H1 (cell line): ENCODE measurements at regions not wholly inside any gene's neighbourhood (a gene's known extent, or its start where the extent isn't known, plus 50 kb on each side); places are given as distances from the start of the nearest gene placed in this dataset.

ENCODE experiments used
- CTCF ChIA-PET: fragments of 300-600 bp; sonication (Branson Sonifier 250); formaldehyde crosslinking; loops from one replicate; lab custom pipeline; 2021; ENCODE audit not compliant: partially characterized antibody; lab: Charles Lee
- POLR2A ChIA-PET: fragments of 300-600 bp; sonication (Branson Sonifier 250); formaldehyde crosslinking; loops from one replicate; lab custom pipeline; 2021; ENCODE audit warnings: inconsistent platforms; ENCODE audit not compliant: partially characterized antibody; lab: Charles Lee
- DNase-seq, 2 experiments: peaks; one replicate each; pipeline versions ENCODE4 v3.0.0 to v3.0.0-alpha.2; 2010 to 2022; ENCODE audit warnings: low spot score in 2 of 2, low read depth in 1 of 2, mixed read lengths in 1 of 2
- FAIRE-seq: peaks from 2 replicates; lab custom pipeline; 2011; peaks lifted over from hg19 to GRCh38; lab: Jason Lieb, UNC
- H2AFZ ChIP-seq: 2 replicates; pipeline ENCODE4 v1.8.1; 2012; ENCODE audit warnings: low read length, inconsistent platforms
- H2AK5ac ChIP-seq: 2 replicates; pipeline ENCODE4 v1.6.1; 2013; ENCODE audit warnings: low read depth, low read length
- H2BK120ac ChIP-seq: replicated peaks from 2 replicates; pipeline ENCODE3; 2013; ENCODE audit warnings: low read depth, low read length, inconsistent platforms
- H2BK12ac ChIP-seq: 2 replicates; pipeline ENCODE4 v1.6.1; 2013; ENCODE audit warnings: low read depth, low read length
- H2BK15ac ChIP-seq: 2 replicates; pipeline ENCODE4 v1.6.1; 2013; ENCODE audit warnings: low read length
- H2BK20ac ChIP-seq: 2 replicates; pipeline ENCODE4 v1.6.1; 2013; ENCODE audit warnings: low read length
- H2BK5ac ChIP-seq: 2 replicates; pipeline ENCODE4 v1.6.1; 2013; ENCODE audit warnings: low read depth, low read length
- H3K14ac ChIP-seq: 2 replicates; pipeline ENCODE4 v1.6.1; 2013; ENCODE audit warnings: inconsistent platforms; ENCODE audit not compliant: insufficient read length
- H3K18ac ChIP-seq: 2 replicates; pipeline ENCODE4 v1.6.1; 2013; ENCODE audit warnings: low read length; ENCODE audit errors: extremely low read depth
- H3K23ac ChIP-seq: 2 replicates; pipeline ENCODE4 v1.6.1; 2013; ENCODE audit warnings: inconsistent platforms; ENCODE audit not compliant: insufficient read length
- H3K23me2 ChIP-seq: 2 replicates; pipeline ENCODE4 v1.6.1; 2013; ENCODE audit warnings: low read depth, low read length
- H3K27ac ChIP-seq: 2 replicates; pipeline ENCODE4 v1.6.1; 2011; ENCODE audit warnings: low read depth, low read length, inconsistent platforms
- H3K27me3 ChIP-seq, 4 experiments: replicated peaks in 1 of 4; 1 replicate in 1 of 4; 2 replicates in 3 of 4; pipeline versions ENCODE4 v1.6.1 to v1.8.1; 2011 to 2013; ENCODE audit warnings: low read length in 3 of 4, mild to moderate bottlenecking in 3 of 4, inconsistent platforms in 2 of 4, mixed read lengths in 2 of 4, moderate library complexity in 1 of 4; ENCODE audit not compliant: control insufficient read depth in 3 of 4, insufficient read depth in 3 of 4; ENCODE audit errors: extremely low read depth in 1 of 4
- H3K36me3 ChIP-seq, 4 experiments: 2 replicates each; pipeline versions ENCODE4 v1.6.1 to v1.8.1; 2011 to 2013; ENCODE audit warnings: mild to moderate bottlenecking in 4 of 4, low read length in 3 of 4, moderate library complexity in 2 of 4, control low read depth in 1 of 4, inconsistent platforms in 1 of 4; ENCODE audit not compliant: insufficient read depth in 4 of 4, control insufficient read depth in 2 of 4
- H3K4ac ChIP-seq: replicated peaks from 2 replicates; pipeline ENCODE3; 2013; ENCODE audit warnings: low read length, low read depth, mixed read lengths, inconsistent platforms; ENCODE audit not compliant: insufficient read length
- H3K4me1 ChIP-seq, 4 experiments: replicated peaks in 1 of 4; 1 replicate in 1 of 4; 2 replicates in 3 of 4; pipeline versions ENCODE4 v1.6.1 to v1.8.1; 2011 to 2013; ENCODE audit warnings: low read length in 3 of 4, inconsistent platforms in 2 of 4, mixed read lengths in 1 of 4; ENCODE audit not compliant: insufficient read depth in 4 of 4, control insufficient read depth in 3 of 4
- H3K4me2 ChIP-seq, 2 experiments: 2 replicates each; pipeline versions ENCODE4 v1.6.1 to v1.8.1; 2011 to 2013; ENCODE audit warnings: low read depth in 2 of 2, low read length in 2 of 2, control low read depth in 1 of 2, inconsistent platforms in 1 of 2, mild to moderate bottlenecking in 1 of 2; ENCODE audit not compliant: insufficient read depth in 1 of 2
- H3K4me3 ChIP-seq, 4 experiments: fragments of 200-600, 300-600 bp in 1 of 4; sonication (generic), shearing (Covaris generic), sonication (Bioruptor Twin) in 1 of 4; 2 replicates each; pipeline versions ENCODE4 v1.5.1 to v1.8.1; 2011 to 2016; ENCODE audit warnings: low read length in 4 of 4, low read depth in 3 of 4, control low read depth in 2 of 4, inconsistent platforms in 2 of 4, mild to moderate bottlenecking in 2 of 4, mixed read lengths in 1 of 4, moderate library complexity in 1 of 4; ENCODE audit not compliant: insufficient read depth in 2 of 4; ENCODE audit errors: extremely low read depth in 1 of 4
- H3K56ac ChIP-seq: replicated peaks from 2 replicates; pipeline ENCODE3; 2013; ENCODE audit warnings: low read depth, mild to moderate bottlenecking, mixed read lengths, low read length, inconsistent platforms; ENCODE audit not compliant: insufficient read length
- H3K79me1 ChIP-seq: 2 replicates; pipeline ENCODE4 v1.6.1; 2013; ENCODE audit warnings: low read depth, low read length, control low read depth
- H3K79me2 ChIP-seq, 2 experiments: 2 replicates each; pipeline versions ENCODE4 v1.6.1 to v1.8.1; 2012 to 2013; ENCODE audit warnings: low read length in 2 of 2, mild to moderate bottlenecking in 2 of 2, inconsistent platforms in 1 of 2; ENCODE audit not compliant: insufficient read depth in 2 of 2, control insufficient read depth in 1 of 2
- H3K9ac ChIP-seq, 4 experiments: replicated peaks in 1 of 4; 1 replicate in 1 of 4; 2 replicates in 3 of 4; pipeline versions ENCODE4 v1.6.1 to v1.8.1; 2011 to 2013; ENCODE audit warnings: low read depth in 3 of 4, low read length in 3 of 4, control low read depth in 2 of 4, mild to moderate bottlenecking in 2 of 4, moderate library complexity in 2 of 4, inconsistent platforms in 1 of 4; ENCODE audit errors: extremely low read depth in 1 of 4
- H3K9me3 ChIP-seq, 2 experiments: 2 replicates each; pipeline versions ENCODE4 v1.6.1 to v1.8.1; 2012 to 2013; ENCODE audit warnings: mild to moderate bottlenecking in 2 of 2, moderate library complexity in 2 of 2, control low read depth in 1 of 2, inconsistent platforms in 1 of 2, low read depth in 1 of 2, low read length in 1 of 2, mixed read lengths in 1 of 2; ENCODE audit not compliant: insufficient read depth in 2 of 2
- H4K20me1 ChIP-seq, 2 experiments: replicated peaks in 1 of 2; 2 replicates each; pipeline versions ENCODE3 to v1.8.1; 2011 to 2013; ENCODE audit warnings: inconsistent platforms in 2 of 2, low read length in 2 of 2, mild to moderate bottlenecking in 1 of 2; ENCODE audit not compliant: insufficient read depth in 2 of 2, control insufficient read depth in 1 of 2
- H4K5ac ChIP-seq: 2 replicates; pipeline ENCODE4 v1.6.1; 2013; ENCODE audit warnings: low read length, low read depth, mixed read lengths, inconsistent platforms; ENCODE audit not compliant: insufficient read length
- H4K8ac ChIP-seq: 2 replicates; pipeline ENCODE4 v1.8.0; 2013; ENCODE audit warnings: mild to moderate bottlenecking, moderate library complexity, low read length, inconsistent platforms; ENCODE audit not compliant: insufficient read depth; ENCODE audit errors: extremely low read depth
- H4K91ac ChIP-seq: replicated peaks from 2 replicates; pipeline ENCODE3; 2013; ENCODE audit warnings: low read length, mixed read lengths, inconsistent platforms; ENCODE audit not compliant: insufficient read length
- KDM4A ChIP-seq: IDR thresholded peaks from one replicate; pipeline ENCODE4 v1.7.1; 2012; ENCODE audit warnings: low read depth, mild to moderate bottlenecking, moderate library complexity, low read length, inconsistent platforms; ENCODE audit not compliant: severe bottlenecking
- WGBS, 2 experiments: shearing (Covaris generic) in 1 of 2; methylation state at CpG; one replicate each; pipeline versions ENCODE4 v1.1.6 to v1.1.7; 2013 to 2015; ENCODE audit warnings: low lambda C conversion rate in 2 of 2, mixed read lengths in 2 of 2, inconsistent platforms in 1 of 2, low coverage in 1 of 2, missing lambda C conversion rate in 1 of 2; ENCODE audit not compliant: insufficient replicate concordance in 2 of 2, insufficient coverage in 1 of 2, insufficient read length in 1 of 2; ENCODE audit errors: extremely low coverage in 1 of 2, missing lambda C conversion rate in 1 of 2; 5-methylcytosine and 5-hydroxymethylcytosine counted together

DNA sequence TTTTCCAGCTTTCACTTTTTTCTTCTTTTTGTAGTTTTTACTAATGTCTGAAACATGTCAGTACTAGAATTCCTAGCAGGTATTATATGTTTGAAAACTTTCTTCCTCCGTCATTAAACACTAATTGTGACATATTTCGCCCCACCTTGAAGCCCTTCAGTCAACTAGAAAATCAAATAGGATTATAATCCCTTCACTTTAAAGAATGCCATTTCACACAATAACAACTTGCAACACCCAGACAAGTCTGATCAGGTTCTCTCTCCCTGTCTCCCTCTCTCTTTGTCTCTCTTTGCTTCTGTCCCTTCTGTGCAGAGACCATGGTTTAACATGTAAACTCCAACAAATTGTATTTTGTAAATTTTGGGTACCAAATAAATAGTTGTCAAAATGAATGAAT, 373.5 kb downstream of the SEMA3D start:
- Histone ChIP-seq H3K56ac (no peak overlapping the region), H3K9ac (no peak overlapping the region), H3K9me3 (no peaks in the 10 kb centered on the region), H3K23ac (no peak overlapping the region), H3K4me2 (no peak overlapping the region), H3K18ac (no peak overlapping the region), H3K79me1 (no peaks in the 10 kb centered on the region), H3K4me1 (no peaks in the 10 kb centered on the region), H4K8ac (no peak overlapping the region), H3K14ac (no peak overlapping the region), H3K27ac (no peak overlapping the region), H2BK15ac (no peak overlapping the region), H3K4me3 (no peak overlapping the region), H3K23me2 (no peaks in the 10 kb centered on the region), H2AK5ac (no peak overlapping the region), H2BK12ac (no peak overlapping the region), H3K36me3 (no peaks in the 10 kb centered on the region), H4K20me1 (no peaks in the 10 kb centered on the region), H3K79me2 (no peaks in the 10 kb centered on the region), H2BK20ac (no peak overlapping the region), H2BK120ac (no peak overlapping the region), H3K27me3 (no peaks in the 10 kb centered on the region), H2BK5ac (no peak overlapping the region), H4K5ac (no peak overlapping the region), H3K4ac (no peak overlapping the region), H2AFZ (no peak overlapping the region), H4K91ac (no peak overlapping the region)
- DNase-seq (no peak), FAIRE-seq (no peak)
- ChIA-PET POLR2A (no interaction called here), CTCF (interaction anchor here (0.6 kb wide), 1 partner anchor 101 kb away, joined by 4 read pairs; no protein-coding TSS in a partner anchor)
- TF ChIP-seq KDM4A, result no peak
- 88% methylated on average over 2 of the region's 2 CpGs; no CpG with 5 or more reads in 1 of the 2 experiments for WGBS, 2 experiments
